Peyer's patch (tissue), 4 donors: ENCODE measurements at regions not wholly inside any gene's neighbourhood (a gene's known extent, or its start where the extent isn't known, plus 50 kb on each side); places are given as distances from the start of the nearest gene placed in this dataset.

ENCODE experiments used
- DNase-seq, 3 donors: peaks; one replicate each; pipeline ENCODE4 v3.0.0-alpha.2; 2017 to 2019
- H3K27ac ChIP-seq, 4 donors: fragments of 200-600 bp; sonication (generic); one replicate each; pipeline ENCODE4 v1.5.1; 2016 to 2019
- H3K27me3 ChIP-seq, 2 donors: fragments of 200-600 bp; sonication (generic); one replicate each; pipeline ENCODE4 v1.5.1; 2019
- H3K36me3 ChIP-seq, 3 donors: fragments of 200-600 bp; sonication (generic); one replicate each; pipeline ENCODE4 v1.5.1; 2016 to 2019
- H3K4me1 ChIP-seq, 4 donors: fragments of 200-600 bp; sonication (generic); one replicate each; pipeline ENCODE4 v1.5.1; 2016 to 2019
- H3K4me3 ChIP-seq, 4 donors: fragments of 200-600 bp; sonication (generic); 1 replicate in 3 of 4; 2 replicates in 1 of 4; pipeline ENCODE4 v1.5.1; 2016 to 2019; ENCODE audit warnings: mild to moderate bottlenecking in 1 of 4
- H3K9me3 ChIP-seq, 4 donors: fragments of 200-600 bp; sonication (generic); one replicate each; pipeline ENCODE4 v1.5.1; 2016 to 2019; ENCODE audit warnings: mild to moderate bottlenecking in 1 of 4
- POLR2A ChIP-seq, 2 donors: fragments of 450-650 bp; IDR thresholded peaks; one replicate each; pipeline ENCODE4 v1.5.1; 2017; ENCODE audit warnings: antibody characterized with exemption in 2 of 2, mild to moderate bottlenecking in 2 of 2, moderate library complexity in 2 of 2
- TF ChIP-seq, protein P1 (sequence below), 6 experiments: fragments of 450-650 bp in 4 of 6; fragments of 200-600 bp in 2 of 6; sonication (generic) in 1 of 6; IDR thresholded peaks; one replicate each; pipeline ENCODE4 v1.5.1; 2017 to 2019; ENCODE audit warnings: antibody characterized with exemption in 6 of 6, mild to moderate bottlenecking in 3 of 6, moderate library complexity in 1 of 6

DNA sequence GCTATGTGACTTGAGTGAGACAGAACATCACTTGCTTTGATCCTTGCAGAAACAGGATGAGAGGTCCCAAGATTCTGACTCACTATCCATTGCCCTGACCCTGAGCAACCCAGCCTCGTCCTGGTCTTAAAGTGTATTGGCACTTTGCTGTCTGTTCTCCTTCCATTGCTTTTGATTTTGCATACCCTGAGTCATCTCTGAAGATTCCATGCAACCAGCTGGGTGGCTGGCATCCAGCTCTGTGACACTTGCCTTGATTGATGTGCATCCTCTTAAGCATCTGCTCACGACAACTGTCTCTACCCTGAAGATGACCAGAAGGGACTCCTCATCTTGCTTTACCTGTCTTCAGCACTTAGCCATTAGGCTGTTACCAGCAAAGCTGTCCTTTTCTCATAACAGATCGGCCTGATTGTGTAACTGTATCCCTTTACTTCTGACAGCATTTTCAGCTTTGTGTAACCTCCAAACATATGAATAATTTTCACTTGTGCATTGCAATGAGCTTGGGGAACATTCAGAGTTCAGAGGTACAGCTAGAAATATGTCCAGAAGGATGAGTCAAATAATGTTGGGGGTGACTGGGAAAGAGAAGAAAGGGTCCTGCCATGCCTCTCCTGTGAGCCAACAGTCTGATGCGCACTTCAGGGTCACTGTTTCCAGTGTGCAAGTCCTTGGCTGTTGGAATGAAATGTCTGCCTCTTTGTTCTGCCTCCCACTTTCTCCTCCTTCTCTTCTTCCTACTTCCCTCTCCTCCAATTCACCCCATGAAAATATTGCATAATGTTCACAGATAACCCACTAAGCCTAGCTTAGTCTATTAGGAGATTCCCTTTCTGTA is 249.7 kb upstream of the OSR1 start:
- TF ChIP-seq, protein P1, sequence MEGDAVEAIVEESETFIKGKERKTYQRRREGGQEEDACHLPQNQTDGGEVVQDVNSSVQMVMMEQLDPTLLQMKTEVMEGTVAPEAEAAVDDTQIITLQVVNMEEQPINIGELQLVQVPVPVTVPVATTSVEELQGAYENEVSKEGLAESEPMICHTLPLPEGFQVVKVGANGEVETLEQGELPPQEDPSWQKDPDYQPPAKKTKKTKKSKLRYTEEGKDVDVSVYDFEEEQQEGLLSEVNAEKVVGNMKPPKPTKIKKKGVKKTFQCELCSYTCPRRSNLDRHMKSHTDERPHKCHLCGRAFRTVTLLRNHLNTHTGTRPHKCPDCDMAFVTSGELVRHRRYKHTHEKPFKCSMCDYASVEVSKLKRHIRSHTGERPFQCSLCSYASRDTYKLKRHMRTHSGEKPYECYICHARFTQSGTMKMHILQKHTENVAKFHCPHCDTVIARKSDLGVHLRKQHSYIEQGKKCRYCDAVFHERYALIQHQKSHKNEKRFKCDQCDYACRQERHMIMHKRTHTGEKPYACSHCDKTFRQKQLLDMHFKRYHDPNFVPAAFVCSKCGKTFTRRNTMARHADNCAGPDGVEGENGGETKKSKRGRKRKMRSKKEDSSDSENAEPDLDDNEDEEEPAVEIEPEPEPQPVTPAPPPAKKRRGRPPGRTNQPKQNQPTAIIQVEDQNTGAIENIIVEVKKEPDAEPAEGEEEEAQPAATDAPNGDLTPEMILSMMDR (IDR thresholded peaks at IDR 0.05): no peak
- Histone ChIP-seq H3K4me3 (no peak overlapping the region), H3K4me1 (no peaks in the 10 kb centered on the region), H3K9me3 (no peaks in the 10 kb centered on the region), H3K27ac (no peak overlapping the region), H3K36me3 (no peaks in the 10 kb centered on the region), H3K27me3 (no peaks in the 10 kb centered on the region)
- DNase-seq: no peak

DNA sequence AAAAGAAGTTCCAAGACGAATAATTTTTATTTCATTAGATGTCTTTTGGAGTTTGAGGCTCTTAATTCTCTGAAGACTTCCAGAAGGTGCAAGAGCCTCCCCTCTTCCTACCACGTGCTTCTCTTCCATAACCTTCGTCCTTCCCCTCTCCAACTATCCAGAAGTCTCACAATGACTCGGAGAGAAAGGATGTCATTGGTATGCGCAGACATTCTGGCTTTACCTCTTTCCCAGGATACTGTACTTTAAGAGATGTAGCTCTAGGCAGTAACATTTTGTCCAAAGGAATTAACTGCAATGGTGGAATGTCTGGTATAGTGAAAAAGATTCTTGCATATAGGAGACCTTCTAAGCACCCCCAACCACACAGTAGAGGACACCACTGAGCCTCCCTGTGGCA is 249.0 kb upstream of the OSR1 start:
- Histone ChIP-seq H3K4me1 (no peaks in the 10 kb centered on the region), H3K36me3 (no peaks in the 10 kb centered on the region), H3K9me3 (no peaks in the 10 kb centered on the region), H3K27me3 (no peaks in the 10 kb centered on the region), H3K27ac (no peak overlapping the region), H3K4me3 (no peak overlapping the region)
- TF ChIP-seq, protein P1 (IDR thresholded peaks at IDR 0.05): no peak
- no peak for TF ChIP-seq POLR2A (IDR thresholded peaks at IDR 0.05)
- DNase-seq: no peak

DNA sequence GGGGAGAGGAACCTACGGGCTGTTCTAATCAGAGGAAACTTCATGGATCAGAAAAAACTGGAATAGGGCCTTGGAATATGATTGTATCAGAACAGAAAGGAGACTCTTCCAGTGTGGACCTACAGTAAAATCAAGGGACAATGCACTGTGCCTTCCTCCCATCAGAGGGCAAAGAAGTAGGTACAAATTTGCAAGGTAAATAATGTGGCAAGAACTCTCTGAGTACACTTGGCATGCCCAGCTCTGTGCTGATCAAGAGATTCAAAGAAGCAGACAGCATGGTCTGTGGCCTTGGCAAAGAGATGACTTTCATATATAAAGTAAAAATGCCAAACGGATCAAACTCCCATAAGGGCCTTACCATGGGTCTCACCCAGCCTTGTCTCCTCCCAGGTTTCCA is 242.6 kb upstream of the OSR1 start:
- Histone ChIP-seq H3K4me1 (no peaks in the 10 kb centered on the region), H3K27ac (no peak overlapping the region), H3K9me3 (no peaks in the 10 kb centered on the region), H3K27me3 (no peaks in the 10 kb centered on the region), H3K36me3 (no peaks in the 10 kb centered on the region), H3K4me3 (no peak overlapping the region)
- no peak for DNase-seq
- TF ChIP-seq POLR2A (IDR thresholded peaks at IDR 0.05): no peak
- TF ChIP-seq, protein P1 (IDR thresholded peaks at IDR 0.05): no peak

DNA sequence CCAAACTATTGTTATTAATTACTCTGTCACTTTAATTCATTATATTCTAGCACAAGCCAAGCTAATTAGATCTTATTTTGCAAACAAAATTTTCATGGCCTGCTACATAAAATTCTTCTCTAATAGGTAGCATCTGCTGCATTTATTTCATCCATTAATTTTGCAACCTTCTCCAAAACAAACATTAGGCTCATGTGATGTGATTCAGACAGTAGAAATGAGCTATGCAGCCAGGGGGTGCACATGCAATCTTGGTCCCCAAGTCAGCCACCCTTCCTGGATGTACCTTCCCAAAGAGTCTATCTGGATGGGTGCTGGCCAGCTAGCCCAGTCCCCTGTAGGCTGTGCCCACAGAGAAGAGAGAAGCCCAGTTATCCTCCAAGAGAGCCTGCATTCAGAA is 242.1 kb upstream of the OSR1 start:
- H3K4me1 ChIP-seq: no peaks in the 10 kb centered on the region
- TF ChIP-seq, protein P1 (IDR thresholded peaks at IDR 0.05): no peak
- TF ChIP-seq POLR2A (IDR thresholded peaks at IDR 0.05): no peak
- H3K27me3 ChIP-seq: no peaks in the 10 kb centered on the region
- H3K27ac ChIP-seq: no peak overlapping the region
- no peak for DNase-seq
- H3K36me3 ChIP-seq: no peaks in the 10 kb centered on the region
- H3K4me3 ChIP-seq: no peak overlapping the region
- H3K9me3 ChIP-seq: no peaks in the 10 kb centered on the region

DNA sequence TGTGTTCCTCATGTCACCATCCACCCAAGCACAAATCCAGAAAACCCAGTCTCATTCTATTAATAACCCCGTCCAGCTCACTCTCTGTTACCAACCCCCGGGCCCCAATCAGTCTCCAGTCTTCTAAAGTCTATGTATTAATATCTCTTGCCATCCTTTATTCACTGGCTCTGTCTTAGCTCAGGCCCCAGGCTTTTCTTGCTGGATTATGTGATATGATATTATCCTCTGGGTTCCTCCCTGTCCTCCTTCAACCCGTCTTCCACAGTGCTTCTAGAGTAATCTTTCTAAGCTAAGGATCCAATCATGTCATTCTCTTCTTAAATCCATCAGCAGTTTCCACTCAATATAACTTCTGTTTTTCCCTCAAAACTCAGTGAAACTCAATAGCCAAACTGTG is 240.5 kb upstream of the OSR1 start:
- DNase-seq: no peak
- no peak for TF ChIP-seq POLR2A (IDR thresholded peaks at IDR 0.05)
- TF ChIP-seq, protein P1 (IDR thresholded peaks at IDR 0.05): no peak
- Histone ChIP-seq H3K27ac (no peak overlapping the region), H3K27me3 (no peaks in the 10 kb centered on the region), H3K9me3 (no peaks in the 10 kb centered on the region), H3K4me1 (no peaks in the 10 kb centered on the region), H3K36me3 (no peaks in the 10 kb centered on the region), H3K4me3 (no peak overlapping the region)
